GM12873 (cell line): ENCODE measurements at regions not wholly inside any gene's neighbourhood (a gene's known extent, or its start where the extent isn't known, plus 50 kb on each side); places are given as distances from the start of the nearest gene placed in this dataset.

Experiments used
- CTCF ChIP-seq: IDR thresholded peaks from 2 replicates; pipeline ENCODE4 v1.5.1; 2012; ENCODE audit warnings: low read depth, mild to moderate bottlenecking, moderate library complexity, low read length, control low read depth; ENCODE audit not compliant: insufficient read depth; ENCODE audit errors: missing control alignments

- no peak for TF ChIP-seq CTCF
Measured at GRCh38 chr10:130963052-130963393, 348.5 kb downstream of the TCERG1L start.

DNA sequence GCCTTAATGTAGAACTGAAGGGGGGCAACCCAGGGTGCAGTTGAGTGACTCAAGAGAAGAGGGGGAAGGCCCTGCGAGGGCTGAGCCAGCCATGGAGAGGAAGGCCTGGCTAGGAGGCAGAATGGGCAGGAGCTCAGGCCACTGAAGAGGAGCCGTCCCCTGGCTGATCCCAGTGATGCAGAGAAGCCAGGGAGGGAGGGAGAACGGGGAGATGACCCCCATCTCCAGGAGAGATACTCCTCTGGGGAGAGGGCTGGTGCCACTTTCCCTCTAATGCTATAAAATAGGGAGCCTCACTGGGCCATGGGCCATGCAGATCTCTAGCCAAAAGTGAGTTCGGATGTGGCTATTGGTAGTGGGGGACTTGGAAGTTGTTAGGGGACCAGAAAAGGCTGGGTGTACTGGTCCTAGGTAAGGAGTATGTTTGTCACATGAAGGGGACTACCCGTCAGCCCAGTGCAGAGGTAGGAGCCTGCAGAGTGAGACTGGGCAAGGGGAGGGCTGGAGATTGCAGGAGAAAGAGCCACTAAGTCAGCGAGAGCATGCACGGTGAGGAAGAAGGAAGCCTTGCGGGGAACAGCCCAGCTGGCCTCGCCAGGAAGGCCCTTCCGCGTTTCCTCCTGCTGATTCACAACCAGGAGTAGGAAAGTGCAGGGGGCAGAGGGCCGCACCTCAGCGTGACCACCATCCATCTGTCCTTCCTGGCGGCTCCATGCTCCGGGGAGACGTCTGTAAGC is 347.6 kb downstream of the TCERG1L start:
- no peak for TF ChIP-seq CTCF

DNA sequence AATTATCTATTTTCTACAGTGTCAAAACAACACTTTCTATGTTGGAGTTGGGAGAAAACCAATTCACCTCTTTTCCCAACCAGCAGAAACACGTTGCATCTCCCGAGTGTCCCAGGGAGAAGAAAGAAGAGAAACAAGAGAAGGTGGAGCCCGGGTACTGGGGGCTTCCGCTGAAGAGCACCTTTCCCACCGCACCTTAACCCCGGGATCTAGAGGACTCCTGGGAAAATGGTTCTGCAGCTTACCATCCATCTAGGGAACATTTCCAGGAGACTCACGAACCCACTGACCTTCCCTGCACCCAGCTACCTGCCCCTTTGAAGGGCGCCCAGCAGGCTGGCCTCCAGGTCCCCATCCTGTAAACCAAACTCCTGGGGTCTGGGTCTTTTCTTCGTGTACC is 346.8 kb downstream of the TCERG1L start:
- no peak for TF ChIP-seq CTCF

- TF ChIP-seq CTCF = no peak
Measured at GRCh38 chr10:130967161-130967560, 344.4 kb downstream of the TCERG1L start.

GRCh38 chr10:130967784-130968183 is 343.7 kb downstream of the TCERG1L start:
- no peak for TF ChIP-seq CTCF

GRCh38 chr10:130968511-130968910 is 343.0 kb downstream of the TCERG1L start:
- no peak for TF ChIP-seq CTCF

GRCh38 chr10:130968964-130969363 is 342.6 kb downstream of the TCERG1L start:
- no peak for TF ChIP-seq CTCF

- no peak for TF ChIP-seq CTCF
Measured at GRCh38 chr10:130969700-130970099, 341.8 kb downstream of the TCERG1L start.
